Lower leg skin (tissue), 3 donors: ENCODE measurements at regions not wholly inside any gene's neighbourhood (a gene's known extent, or its start where the extent isn't known, plus 50 kb on each side); places are given as distances from the start of the nearest gene placed in this dataset.

Experiments
- CTCF ChIP-seq, 3 donors: fragments of 450-650 bp; IDR thresholded peaks; one replicate each; pipeline ENCODE4 v1.5.1; 2016; ENCODE audit warnings: antibody characterized with exemption in 3 of 3, mild to moderate bottlenecking in 3 of 3, moderate library complexity in 2 of 3
- POLR2A ChIP-seq, 2 donors: fragments of 450-650 bp; IDR thresholded peaks; one replicate each; pipeline ENCODE4 v1.6.1; 2016 to 2017; ENCODE audit warnings: antibody characterized with exemption in 2 of 2, mild to moderate bottlenecking in 1 of 2, moderate library complexity in 1 of 2

GRCh38 chr17:33862772-33863602, 392.1 kb upstream of the CCL2 start:
- no peak for TF ChIP-seq CTCF (IDR thresholded peaks at IDR 0.05)
- TF ChIP-seq POLR2A (IDR thresholded peaks at IDR 0.05), result no peak
